Endothelial cell (in vitro differentiated cells): ENCODE measurements at regions not wholly inside any gene's neighbourhood (a gene's known extent, or its start where the extent isn't known, plus 50 kb on each side); places are given as distances from the start of the nearest gene placed in this dataset.

Source experiments
- DNase-seq: peaks from one replicate; pipeline ENCODE4 v3.0.0; 2021; ENCODE audit warnings: low spot score
- H3K27ac Mint-ChIP-seq: one replicate; pipeline ENCODE4 v1.8.0; 2021; ENCODE audit warnings: mixed read lengths, inconsistent platforms; ENCODE audit not compliant: unreplicated experiment
- H3K27me3 Mint-ChIP-seq: one replicate; pipeline ENCODE4 v1.8.0; 2021; ENCODE audit warnings: mild to moderate bottlenecking, moderate library complexity, mixed read lengths, inconsistent platforms; ENCODE audit not compliant: unreplicated experiment
- H3K36me3 Mint-ChIP-seq: one replicate; pipeline ENCODE4 v1.8.0; 2021; ENCODE audit warnings: mild to moderate bottlenecking, low read depth, mixed read lengths, inconsistent platforms; ENCODE audit not compliant: unreplicated experiment
- H3K4me1 Mint-ChIP-seq: one replicate; pipeline ENCODE4 v1.8.0; 2021; ENCODE audit warnings: mild to moderate bottlenecking, mixed read lengths, inconsistent platforms; ENCODE audit not compliant: unreplicated experiment
- H3K4me3 Mint-ChIP-seq: one replicate; pipeline ENCODE4 v1.8.0; 2021; ENCODE audit warnings: mild to moderate bottlenecking, mixed read lengths, inconsistent platforms; ENCODE audit not compliant: unreplicated experiment
- H3K9me3 Mint-ChIP-seq: one replicate; pipeline ENCODE4 v1.8.0; 2021; ENCODE audit warnings: mixed read lengths, inconsistent platforms; ENCODE audit not compliant: unreplicated experiment
- CTCF ChIP-seq: fragments of 200-600 bp; sonication (generic); IDR thresholded peaks from one replicate; pipeline ENCODE4 v1.5.0; 2021; ENCODE audit warnings: antibody characterized with exemption; ENCODE audit not compliant: unreplicated experiment

DNA sequence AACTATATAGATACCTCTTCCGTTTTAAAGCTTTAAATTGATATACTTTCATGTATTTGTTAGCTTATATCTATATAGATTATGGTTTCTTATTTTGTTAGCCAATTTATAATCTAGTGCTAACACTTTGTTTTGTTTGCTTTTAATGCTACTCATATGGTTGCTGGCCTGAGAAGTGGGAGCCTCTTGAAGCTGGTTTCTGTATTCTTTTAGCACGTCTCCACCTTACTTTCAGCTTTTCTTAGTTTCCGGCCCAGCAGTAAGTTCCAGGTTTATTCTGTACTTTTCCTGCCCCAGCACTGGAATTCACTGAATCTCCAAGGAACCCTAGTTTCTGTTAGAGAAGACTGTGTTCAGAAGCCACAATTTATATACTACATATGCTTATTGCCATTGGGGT lies 458.9 kb downstream of the PRR16 start:
- H3K27me3 Mint-ChIP-seq, result no peaks in the 10 kb centered on the region
- H3K4me3 Mint-ChIP-seq, result no peak overlapping the region
- no peaks in the 10 kb centered on the region for H3K9me3 Mint-ChIP-seq
- no peak for TF ChIP-seq CTCF
- no peak overlapping the region for H3K27ac Mint-ChIP-seq
- no peaks in the 10 kb centered on the region for H3K36me3 Mint-ChIP-seq
- no peaks in the 10 kb centered on the region for H3K4me1 Mint-ChIP-seq
- no peak for DNase-seq

DNA sequence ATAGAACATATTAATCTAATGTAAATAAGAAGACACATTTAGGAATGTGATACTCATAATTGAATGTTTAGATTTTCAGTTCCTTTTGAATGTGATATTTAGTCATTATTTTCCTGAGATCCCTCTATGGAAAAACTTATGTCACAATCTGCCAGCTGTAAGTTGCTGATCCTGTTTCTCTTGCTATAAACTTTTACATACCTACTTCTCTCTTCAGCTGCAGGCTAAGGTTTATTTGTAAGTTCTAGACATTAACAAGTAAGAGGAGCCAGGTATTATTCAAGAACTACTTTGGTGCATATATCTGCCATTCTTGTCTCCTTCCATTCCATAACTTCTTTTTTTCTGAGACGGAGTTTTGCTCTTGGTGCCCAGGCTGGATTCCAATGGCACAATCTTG lies 462.4 kb downstream of the PRR16 start:
- Mint-ChIP-seq H3K4me3 (no peak overlapping the region), H3K27ac (no peak overlapping the region), H3K4me1 (no peaks in the 10 kb centered on the region), H3K9me3 (no peaks in the 10 kb centered on the region), H3K36me3 (no peaks in the 10 kb centered on the region), H3K27me3 (no peaks in the 10 kb centered on the region)
- DNase-seq, result no peak
- TF ChIP-seq CTCF, result no peak

DNA sequence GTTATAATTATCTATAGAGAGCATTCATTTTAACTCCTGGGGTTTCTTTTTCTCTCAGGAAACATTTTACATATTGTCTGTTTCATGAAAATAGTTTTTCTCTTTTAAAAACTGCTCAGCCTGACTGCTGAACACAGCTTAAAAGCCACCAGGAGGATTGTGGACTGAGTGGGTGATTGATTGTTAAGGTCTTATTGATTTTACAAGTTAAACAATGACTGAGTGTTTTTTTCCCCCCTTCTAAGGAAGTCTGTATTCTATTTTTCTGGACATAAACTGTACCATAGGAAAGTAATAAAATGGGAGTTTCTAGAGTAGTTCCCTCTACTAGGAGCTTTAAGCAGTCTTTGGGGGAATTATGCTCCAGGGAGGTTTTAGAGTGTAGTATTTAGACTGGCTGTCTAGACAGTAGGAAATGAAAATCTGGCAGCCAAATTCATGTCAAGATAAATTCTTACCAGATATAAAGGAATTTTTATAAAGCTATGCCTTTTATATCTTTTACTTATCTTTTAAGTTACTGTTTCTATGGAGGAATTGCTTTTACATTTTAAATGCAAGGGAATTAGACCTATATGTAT lies 463.9 kb downstream of the PRR16 start:
- no peak for TF ChIP-seq CTCF
- no peaks in the 10 kb centered on the region for H3K27me3 Mint-ChIP-seq
- no peaks in the 10 kb centered on the region for H3K9me3 Mint-ChIP-seq
- no peak for DNase-seq
- no peaks in the 10 kb centered on the region for H3K36me3 Mint-ChIP-seq
- no peaks in the 10 kb centered on the region for H3K4me1 Mint-ChIP-seq
- H3K27ac Mint-ChIP-seq, result no peak overlapping the region
- H3K4me3 Mint-ChIP-seq, result no peak overlapping the region

GRCh38 chr5:120932480-120932879 lies 468.4 kb downstream of the PRR16 start:
- H3K4me1 Mint-ChIP-seq, result peaks cover 15% of the 10 kb centered on the region
- H3K9me3 Mint-ChIP-seq, result no peaks in the 10 kb centered on the region
- no peak overlapping the region for H3K4me3 Mint-ChIP-seq
- no peaks in the 10 kb centered on the region for H3K27me3 Mint-ChIP-seq
- no peak for TF ChIP-seq CTCF
- no peak for DNase-seq
- H3K36me3 Mint-ChIP-seq, result no peaks in the 10 kb centered on the region
- H3K27ac Mint-ChIP-seq, result no peak overlapping the region

GRCh38 chr5:120934031-120934430 lies 469.9 kb downstream of the PRR16 start:
- H3K27ac Mint-ChIP-seq, result no peak overlapping the region
- DNase-seq, result no peak
- no peaks in the 10 kb centered on the region for H3K9me3 Mint-ChIP-seq

More at GRCh38 chr5:120934031-120934430, 469.9 kb downstream of the PRR16 start:
- Mint-ChIP-seq H3K36me3 (no peaks in the 10 kb centered on the region), H3K4me1 (peaks cover 15% of the 10 kb centered on the region), H3K27me3 (no peaks in the 10 kb centered on the region), H3K4me3 (no peak overlapping the region)
- TF ChIP-seq CTCF, result no peak
